Islet precursor cell (in vitro differentiated cells): ENCODE measurements at regions not wholly inside any gene's neighbourhood (a gene's known extent, or its start where the extent isn't known, plus 50 kb on each side); places are given as distances from the start of the nearest gene placed in this dataset.

Experiments used
- DNase-seq: peaks from one replicate; pipeline ENCODE4 v3.0.0-alpha.2; 2018

DNA sequence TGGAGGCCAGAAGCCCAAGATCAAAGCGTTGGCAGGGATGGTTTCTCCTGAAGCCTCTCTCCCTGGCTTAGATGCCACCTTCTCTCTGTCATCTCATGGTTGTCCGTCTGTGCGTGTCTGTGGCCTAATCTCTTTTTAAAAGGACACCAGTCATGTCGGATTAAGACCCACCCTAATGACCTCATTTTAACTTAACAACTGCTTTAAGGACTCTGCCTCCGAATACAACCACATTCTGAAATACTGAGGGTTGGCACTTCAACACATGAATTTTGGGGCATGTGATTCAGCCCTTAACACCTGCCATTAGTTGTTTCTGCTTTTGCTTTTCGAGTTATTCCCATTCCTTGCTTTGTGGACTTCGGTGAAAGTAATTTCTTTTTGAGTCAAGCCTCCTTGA is 97.8 kb upstream of the SMIM21 start:
- no peak for DNase-seq

DNA sequence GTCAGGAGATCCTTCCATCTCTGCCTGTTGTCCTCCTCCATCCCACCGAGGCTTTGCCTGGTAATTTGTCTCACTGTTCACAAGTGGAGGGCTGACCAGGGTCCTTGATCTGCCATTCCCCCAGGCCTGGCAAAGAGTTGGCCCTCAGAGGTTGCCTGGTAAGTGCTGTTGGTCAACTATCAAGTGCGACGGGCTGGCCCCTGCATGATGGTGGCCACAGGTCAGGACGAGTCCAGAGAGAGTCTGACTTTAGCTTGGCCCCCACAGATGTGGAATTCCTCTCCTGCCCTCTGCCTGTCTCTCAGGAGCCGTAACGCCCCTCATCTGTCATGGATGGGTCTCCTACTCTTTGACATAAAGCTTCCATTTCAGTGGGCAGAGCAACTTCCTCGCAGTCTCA is 97.3 kb upstream of the SMIM21 start:
- DNase-seq, result peak; percentile 37

- no peak for DNase-seq
These were observed 96.7 kb upstream of the SMIM21 start for GRCh38 chr18:75524181-75524580.

DNA sequence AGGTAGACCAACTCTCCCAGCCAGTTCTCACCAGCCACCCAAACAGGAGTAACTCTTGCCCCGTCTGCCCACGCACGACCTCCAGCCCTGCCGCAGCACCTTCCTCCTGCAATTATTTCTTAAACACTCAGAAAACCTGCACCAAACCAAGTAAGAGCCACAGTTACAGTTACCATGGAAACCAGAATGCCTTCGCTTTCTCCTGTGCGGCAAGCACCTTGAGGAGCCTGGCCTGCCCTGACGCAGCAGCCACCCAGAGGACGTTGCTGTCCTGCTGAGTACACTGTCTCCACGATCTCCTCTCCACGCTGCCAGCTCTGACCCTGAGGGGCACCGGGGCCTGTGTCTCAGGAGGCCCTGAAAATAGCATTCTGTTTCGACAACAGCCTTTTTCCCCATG is 94.3 kb upstream of the SMIM21 start:
- no peak for DNase-seq

- no peak for DNase-seq
These were observed 90.5 kb upstream of the SMIM21 start for GRCh38 chr18:75518007-75518406.

GRCh38 chr18:75517286-75517685 is 89.8 kb upstream of the SMIM21 start:
- DNase-seq, result no peak

GRCh38 chr18:75507636-75508035 is 80.1 kb upstream of the SMIM21 start:
- DNase-seq, result no peak

- DNase-seq, result no peak
These were observed 79.4 kb upstream of the SMIM21 start for GRCh38 chr18:75506913-75507312.

DNA sequence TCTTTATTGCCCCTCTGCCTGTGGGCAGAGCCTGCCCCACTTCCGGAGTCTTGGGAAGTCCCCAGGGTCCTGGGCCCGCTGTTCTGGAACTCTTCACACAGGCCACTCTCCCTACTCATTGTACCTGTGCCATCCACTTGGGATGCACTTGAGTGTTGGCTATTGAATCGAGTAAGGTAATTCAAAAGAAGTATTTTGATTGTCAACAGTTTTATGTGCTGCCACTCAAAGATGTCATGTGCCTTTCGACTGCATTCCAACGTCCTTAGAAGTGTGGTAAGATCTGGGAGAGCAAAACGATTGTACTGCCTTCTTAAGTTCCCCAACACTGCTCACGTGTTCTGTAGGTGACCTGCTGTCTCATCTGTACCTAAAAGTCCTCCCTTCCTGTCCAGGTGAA is 77.0 kb upstream of the SMIM21 start:
- no peak for DNase-seq

DNA sequence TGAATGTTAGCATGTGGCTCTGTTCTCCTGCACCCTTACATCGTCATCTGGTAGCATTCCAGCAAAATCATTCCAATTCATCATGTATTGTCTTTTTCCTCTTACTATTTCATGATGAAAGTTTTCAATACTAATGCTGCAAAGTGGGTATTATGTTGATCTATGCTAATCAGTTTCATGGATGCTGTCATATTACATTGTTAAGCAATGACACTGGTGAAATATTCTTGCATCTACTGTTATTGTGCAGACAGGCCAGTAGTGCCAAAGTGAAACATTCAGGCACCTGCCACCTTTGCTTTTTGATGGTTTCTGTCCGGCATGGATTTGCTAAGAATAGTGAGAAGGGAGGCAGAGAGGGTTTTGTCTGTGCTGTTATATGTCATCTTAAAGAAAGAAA is 76.1 kb upstream of the SMIM21 start:
- no peak for DNase-seq

- no peak for DNase-seq
These were observed 74.8 kb upstream of the SMIM21 start for GRCh38 chr18:75502286-75502685.

GRCh38 chr18:75500545-75500944 is 73.0 kb upstream of the SMIM21 start:
- DNase-seq, result no peak

DNA sequence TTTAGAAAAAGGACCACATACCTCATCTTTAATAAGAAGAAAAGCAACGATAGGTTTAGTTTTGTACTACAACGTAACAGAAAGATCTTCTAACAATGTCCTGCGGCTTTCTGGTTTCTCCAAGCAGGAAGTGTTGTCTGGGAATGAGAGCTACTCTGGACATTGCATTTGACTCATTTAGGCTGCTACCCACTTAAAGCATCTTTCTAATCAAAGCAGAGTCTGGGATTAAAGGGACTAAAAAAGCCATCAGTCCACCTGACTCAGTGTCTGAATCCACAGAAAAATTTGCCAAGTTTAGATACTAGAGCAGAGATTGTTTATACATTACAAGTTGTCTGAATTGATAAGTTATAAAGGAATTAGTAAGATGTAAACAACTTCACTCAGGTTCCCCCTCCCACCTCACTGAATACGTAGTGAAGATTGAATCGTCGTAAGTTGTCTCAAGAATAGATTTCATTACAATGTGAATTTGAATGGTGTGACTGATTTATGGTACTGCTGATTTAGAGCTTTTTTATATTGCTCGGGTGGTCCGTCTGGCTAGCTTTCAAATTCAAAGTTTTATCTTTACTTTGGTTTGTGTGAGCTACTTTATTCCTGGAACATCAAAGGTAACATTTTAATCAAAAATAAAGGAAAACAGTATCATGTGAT is 70.2 kb upstream of the SMIM21 start:
- no peak for DNase-seq

DNA sequence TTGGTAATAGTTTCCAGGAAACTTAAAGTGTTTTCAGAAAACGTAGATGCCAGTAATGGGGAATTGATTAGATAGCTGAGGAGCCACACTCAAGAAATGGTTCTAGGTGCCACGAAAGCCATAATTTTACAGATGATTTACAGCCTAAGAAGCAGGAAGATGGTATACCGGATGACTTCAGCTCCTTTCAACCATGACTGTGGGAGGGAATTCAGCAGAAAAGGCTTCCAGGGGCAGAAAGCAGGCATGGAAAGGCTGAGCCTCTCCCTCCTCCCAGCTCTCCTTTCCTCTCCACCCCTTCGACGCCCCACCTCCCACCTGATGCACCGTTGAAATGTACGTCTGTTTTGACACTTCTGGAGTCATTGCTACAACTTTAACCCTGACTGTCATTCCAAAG is 68.6 kb upstream of the SMIM21 start:
- no peak for DNase-seq

GRCh38 chr18:75492852-75493251 is 65.3 kb upstream of the SMIM21 start:
- DNase-seq, result no peak

- no peak for DNase-seq
These were observed 63.9 kb upstream of the SMIM21 start for GRCh38 chr18:75491361-75491760.

- DNase-seq, result peak; percentile 74
These were observed 62.1 kb upstream of the SMIM21 start for GRCh38 chr18:75489493-75490190.

GRCh38 chr18:75483662-75484061 is 56.2 kb upstream of the SMIM21 start:
- no peak for DNase-seq

- DNase-seq, result no peak
These were observed 55.4 kb upstream of the SMIM21 start for GRCh38 chr18:75482880-75483279.

DNA sequence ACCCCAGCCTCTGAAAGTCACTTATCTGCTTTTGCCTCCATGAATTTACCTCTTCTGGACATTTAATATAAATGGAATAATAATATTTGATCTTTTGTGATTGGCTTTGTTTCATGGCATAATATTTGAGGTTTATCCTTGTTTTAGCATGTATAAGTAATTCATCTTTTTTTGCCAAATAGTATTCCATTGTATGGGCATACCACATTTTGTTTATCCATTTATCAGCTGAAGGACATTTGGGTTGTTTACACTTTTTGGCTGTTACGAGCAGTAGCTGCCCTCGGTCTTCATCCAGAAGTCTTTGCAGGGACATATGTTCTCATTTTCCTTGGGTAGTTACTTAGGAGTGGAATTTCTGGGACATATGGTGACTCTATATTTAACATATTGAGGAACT is 53.0 kb upstream of the SMIM21 start:
- no peak for DNase-seq

- DNase-seq, result no peak
These were observed 51.7 kb upstream of the SMIM21 start for GRCh38 chr18:75478996-75479880.

GRCh38 chr18:75477900-75478299 is 50.4 kb upstream of the SMIM21 start:
- DNase-seq, result no peak
